ENCODE measurements at regions not wholly inside any gene's neighbourhood (a gene's known extent, or its start where the extent isn't known, plus 50 kb on each side); places are given as distances from the start of the nearest gene placed in this dataset.

DNA sequence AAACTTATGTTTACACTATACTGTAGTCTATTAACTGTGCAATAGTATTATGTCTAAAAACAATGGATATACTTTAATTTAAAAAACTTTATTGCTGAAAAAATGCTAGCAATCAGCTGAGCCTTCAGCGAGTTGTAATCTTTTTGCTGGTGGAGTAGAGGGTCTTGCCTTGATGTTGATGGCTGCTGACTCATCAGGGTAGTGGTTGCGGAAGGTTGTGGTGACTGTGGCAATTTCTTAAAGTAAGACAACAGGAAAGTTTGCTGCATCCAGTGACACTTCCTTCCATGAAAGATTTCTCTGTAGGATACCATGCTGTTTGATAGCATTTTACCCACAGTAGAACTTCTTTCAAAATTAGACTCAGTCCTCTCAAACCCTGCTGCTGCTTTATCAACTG lies 234.7 kb upstream of the CSF3R start:
- no peak for DNase-seq

DNA sequence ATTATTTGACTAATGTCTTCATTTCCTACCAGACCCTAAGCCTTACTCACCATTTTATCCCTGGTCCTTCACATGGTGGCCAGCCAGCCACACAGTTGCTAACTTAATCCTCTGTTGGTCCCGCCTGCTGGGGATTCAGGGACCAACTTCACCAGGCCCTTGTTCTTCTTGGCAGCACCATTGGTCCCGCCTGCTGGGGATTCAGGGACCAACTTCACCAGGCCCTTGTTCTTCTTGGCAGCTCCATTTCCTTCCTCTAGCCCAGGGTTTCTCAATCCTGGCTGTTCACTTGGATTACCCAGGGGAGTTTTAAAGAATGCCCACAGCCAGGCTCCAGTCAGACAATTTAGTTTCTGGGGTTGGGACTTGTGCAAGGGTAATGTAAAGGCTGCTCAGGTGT lies 233.1 kb upstream of the CSF3R start:
- DNase-seq, result no peak

DNA sequence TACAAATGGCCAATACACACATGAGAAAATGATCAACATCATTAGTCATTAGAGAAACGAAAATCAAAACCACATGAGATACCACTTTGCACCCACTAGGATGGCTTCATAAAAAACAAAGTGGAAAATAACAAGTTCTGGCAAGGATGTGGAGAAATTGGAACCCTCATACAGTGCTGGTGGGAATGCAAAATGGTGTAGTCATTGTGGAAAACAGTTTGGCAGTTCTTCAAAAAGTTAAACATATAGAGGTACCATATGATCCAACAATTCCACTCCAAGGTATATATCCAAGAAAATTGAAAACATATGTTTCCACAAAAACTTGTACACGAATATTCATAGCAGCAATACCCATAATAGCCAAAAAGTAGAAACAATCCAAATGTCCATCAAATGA lies 231.6 kb upstream of the CSF3R start:
- no peak for DNase-seq

DNA sequence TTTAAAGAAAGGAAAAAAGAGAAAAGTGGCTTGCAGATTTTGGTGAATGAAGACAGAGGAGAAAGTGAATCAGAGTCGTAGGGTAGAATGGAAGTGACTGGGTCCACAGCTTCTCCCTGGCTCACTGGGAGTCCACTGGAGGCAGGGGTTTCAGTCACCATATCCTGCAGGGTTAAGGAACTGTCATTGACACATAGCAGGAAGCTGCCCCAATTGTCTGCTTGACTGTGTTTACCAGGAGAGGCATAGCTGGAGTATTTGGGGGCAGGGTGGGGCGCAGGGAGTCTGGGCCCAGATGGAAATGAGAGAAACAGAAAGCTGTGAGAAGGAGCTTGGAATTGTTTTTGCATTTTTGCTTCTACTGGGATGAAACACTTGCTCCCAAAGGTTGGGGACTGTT lies 228.8 kb upstream of the CSF3R start:
- DNase-seq, result no peak

DNA sequence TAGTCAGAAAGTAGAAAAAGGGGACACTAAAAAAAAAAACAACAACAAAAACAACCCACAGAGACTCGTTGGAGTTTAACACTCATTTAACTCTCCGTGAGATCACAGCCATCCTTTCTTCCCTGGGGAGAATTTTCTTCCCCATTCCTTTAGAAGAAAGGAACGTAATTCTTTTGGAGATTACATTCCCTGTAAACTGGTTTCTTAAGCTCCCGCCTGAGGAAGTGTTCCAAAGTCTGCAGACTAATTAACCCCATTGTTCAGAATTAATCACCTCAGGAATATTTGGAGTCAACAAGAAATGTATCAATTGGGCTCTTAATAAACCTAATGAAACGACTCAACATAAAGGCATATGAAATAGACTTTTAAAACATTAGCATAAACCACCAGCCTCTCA lies 228.2 kb upstream of the CSF3R start:
- no peak for DNase-seq

DNA sequence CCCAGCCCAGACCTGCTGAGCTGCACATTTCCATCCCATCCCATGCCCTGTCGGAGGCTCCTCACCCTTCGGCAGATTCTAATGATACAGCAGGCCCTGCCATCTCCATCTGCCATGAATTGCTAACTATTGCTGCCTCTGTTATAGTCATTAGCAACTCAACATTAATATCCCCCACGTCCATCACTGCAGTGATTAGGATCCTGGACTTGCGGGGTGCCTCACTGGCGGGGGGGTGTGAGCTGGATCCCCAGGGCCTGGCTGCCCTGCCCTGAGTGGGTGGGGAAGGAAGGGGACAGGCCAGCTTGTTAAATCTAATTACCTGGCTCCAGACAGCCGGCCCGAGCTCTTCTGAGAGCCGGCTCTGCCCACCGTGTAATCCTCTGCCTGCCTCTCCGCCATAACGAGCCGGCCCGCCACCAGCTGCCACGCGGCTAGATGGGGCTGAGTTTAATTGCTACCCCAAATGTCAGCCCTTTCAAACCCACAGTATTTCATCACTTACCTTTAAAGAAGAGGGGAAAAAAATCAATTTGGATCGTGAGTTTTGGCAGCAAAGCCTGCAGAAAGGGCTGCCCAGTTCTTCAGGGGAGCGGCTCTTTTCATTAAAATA lies 227.3 kb upstream of the CSF3R start:
- DNase-seq, result no peak

DNA sequence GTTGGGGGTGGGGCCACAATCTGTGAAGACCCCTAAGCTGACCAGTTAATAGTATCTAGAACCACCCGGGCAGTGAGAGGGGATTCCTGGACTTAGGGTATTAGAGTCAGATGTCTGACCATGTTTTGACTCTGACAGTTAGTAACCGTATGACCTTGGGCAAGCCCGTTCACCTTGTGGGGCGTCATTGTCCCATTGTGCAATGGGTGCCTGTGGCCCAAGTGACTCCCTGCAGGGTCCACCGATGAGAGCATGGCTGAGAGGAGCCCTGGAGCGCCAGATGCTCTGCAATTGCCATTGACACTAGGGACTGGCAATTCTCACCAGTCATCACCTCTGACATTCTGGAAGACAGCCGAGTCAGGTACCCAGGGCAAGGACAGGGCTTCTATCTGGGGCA lies 225.9 kb upstream of the CSF3R start:
- DNase-seq, result no peak

DNA sequence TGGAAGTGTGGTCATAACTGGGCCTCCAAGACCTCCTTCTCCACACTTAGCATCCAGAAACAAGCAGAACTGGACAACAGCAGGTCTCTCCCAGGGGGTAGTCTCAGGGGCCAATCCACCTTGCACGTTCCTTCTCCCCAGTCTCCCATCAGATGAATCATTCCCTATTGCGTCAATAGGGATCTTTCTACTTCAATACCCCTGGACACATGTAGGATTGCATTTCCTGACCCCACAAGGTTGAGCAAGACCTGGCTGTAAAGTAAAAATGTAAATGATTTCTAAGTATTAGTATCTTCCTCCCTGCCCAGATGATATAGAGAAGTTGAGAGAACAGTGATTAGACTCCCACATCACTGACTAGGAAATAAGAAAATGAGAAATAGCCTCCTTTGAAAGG lies 224.5 kb upstream of the CSF3R start:
- DNase-seq, result no peak

DNA sequence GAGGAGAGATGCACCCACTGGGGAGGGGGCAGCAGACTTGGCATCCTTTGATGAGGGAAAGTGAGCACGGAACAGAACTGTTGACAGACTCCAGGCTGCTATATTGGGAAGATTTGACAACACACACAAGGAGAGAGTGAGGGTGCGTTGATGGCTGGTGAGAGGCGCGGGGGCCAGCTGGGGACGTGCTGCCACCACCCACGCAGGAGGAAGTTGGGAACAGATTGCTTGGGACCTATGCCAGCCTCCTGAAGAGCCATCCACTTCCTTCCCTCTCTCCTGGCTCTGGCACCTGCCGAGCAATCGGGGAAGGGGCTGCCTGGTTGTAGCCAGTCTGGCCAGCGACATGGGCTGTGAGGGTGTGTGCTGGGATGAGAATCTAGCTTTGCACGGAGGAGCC lies 223.7 kb upstream of the CSF3R start:
- DNase-seq, result no peak

DNA sequence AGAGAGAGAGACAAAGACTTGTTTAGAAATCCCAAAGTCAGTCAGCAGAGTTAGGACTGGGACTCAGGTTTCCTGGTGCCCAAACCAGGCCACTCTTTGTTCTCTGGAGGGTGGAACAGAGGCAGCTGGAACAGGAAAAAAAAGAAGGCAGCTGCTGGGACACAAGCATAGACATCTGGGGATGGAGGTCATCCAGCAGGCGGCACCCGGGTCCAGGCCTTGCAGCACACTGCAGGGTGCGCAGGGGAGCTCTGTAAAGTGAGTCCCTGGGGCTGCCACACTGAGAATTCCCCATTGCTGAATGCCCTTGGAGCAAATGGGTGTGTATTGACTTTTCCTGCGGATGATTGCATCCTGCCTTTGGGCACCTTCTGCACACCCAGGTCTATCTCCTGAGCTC lies 222.9 kb upstream of the CSF3R start:
- no peak for DNase-seq

DNA sequence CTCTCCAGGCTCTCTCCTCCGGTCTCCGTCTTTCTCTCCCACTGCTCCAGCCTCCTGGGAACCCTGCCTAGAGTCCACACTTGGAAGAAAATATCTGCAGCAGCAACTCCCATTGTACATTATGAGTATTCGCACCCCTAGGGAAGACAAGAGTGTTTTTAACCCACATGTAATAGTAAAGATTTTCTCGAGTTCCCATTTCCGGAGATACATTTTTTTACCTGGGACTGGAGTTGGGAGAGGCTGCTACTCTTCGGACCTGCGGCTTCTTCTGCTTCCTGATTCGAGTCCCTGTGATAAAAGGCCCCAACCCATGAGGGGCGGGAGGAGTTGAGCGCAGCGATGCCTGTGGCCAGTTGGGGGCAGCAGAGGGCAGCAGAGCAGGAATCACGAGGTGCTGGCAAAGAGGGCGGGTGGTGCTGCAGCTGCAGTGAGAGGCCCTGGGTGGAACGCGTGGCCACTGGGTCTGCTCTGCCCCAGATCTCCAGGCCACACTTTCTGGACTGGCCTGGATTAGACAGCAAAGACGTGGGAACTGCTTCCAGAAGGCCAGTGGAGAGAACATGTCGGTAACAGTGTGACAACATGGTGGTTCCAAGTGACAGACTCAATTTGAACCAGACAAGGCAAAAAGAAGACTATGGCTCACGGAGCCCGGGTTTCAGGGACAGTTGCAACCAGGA lies 221.0 kb upstream of the CSF3R start:
- peak; percentile 26 for DNase-seq

DNA sequence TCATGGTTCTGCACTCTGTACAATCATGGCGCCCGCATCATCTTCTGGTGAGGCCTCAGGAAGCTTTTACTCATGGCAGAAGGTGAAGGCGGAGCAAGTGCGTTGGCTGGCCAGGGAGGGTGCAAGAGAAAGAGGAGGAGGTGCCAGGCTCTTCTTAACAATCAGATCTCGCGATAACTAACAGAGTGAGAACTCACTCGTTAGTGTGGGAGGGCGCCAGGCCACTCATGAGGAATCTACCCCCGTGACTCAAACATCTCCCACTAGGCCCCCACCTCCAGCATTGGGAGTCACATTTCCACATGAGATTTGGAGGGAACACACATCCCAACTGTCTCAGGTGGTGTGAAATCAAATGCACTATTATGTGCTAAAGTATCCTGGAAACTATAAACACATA lies 220.2 kb upstream of the CSF3R start:
- DNase-seq, result no peak

DNA sequence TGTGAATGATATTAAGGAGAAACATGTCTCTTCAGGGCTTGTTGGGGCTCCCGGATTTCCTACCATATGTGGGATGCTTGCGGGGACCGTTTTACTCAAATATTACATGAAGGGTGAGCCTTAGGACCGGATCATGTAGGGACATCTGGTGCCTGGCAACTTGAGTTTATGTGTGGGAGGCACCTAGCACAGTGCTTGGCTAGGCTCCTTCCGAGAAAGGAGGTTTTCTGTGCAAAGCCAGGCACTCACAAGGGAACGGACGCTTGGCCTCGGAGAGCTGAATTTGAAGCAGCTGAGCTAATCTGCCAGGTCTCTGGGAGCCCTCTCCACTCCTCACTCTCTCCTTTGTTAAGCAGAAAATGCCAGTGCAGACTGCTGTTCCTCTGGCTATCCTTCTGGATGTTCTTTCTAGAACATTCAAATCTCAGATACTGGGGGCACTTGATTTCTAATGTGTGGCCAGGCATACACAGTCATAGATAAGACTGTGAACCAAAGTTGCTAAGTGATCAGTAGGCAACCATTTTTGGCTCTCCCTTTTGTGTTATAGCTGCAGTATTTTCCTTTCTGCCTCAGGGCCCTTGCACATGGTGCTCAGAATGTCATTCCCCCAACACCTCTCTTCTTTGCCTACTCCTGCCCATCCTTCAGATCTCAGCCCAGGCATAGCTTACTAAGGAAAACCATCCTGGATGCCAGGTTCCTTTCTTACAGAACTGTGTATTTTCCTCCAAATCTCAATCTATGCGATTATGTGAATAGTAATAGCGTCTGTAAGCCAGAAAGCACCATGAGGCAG lies 216.6 kb upstream of the CSF3R start:
- no peak for DNase-seq

DNA sequence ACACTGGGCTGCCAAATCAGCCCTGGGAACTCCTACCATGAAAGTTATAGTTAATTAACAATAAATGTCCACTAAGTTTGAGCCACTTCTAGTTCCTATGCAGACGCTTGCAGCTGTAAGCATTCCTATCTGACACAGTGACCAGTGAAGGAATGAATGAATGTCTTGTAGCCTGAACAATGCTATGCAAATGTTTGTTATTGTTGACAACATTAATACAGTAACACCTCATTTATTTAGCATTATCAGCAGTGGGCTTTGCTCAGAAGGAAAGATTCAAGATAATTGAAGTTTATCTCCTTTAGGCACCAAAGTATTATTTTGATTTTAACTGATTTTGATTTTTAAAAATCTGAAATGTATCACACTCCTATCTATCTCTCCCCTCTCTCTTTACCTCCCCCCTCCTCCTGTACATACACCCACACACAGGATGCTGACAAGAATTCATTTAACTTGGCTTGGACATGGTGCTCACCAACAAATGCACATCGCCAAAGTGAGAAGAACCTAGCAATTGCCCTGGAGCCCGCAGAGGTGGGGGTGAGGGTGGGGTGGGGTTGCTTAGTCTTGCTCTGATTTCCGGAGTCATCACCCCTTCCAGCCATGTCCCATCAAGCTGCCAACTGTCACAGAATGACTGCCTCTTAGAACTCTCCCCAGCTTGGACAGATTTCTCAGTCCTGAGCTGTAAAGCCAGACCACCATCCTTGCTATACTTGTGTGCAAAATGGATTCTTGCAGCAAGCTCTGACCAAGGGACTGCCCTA lies 215.3 kb upstream of the CSF3R start:
- DNase-seq, result no peak

DNA sequence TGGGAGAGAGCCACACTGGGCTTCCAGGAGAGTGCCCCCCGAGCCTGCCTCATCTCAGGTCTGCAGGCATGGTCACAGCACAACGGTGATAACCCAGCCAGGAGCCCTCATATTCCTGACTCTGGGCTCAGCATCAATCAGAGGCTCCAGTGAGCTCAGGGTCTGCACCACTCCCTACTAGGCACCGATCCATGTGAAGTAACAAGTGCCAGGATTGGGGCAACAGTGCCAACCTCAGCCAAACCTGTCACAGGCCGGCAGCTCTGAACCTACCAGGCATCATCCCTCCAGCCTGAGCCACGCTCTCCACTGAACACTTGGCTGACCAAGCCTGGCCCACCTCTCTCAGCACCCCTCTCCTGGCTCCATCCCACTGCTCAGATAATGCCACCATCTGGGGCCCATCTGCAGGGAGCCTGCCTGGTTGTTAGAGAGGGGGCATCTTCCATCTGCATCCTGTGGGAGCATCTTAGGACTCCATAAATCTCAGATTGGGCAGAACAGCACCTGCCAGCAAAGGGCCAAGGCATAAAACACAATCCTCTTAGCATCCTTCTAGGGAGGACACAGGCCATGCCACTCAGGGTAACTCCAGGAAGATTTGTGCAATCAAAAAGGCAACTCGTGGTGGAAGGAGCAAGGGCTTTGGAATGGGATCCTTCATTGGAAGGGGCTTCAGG lies 213.7 kb upstream of the CSF3R start:
- DNase-seq, result no peak

DNA sequence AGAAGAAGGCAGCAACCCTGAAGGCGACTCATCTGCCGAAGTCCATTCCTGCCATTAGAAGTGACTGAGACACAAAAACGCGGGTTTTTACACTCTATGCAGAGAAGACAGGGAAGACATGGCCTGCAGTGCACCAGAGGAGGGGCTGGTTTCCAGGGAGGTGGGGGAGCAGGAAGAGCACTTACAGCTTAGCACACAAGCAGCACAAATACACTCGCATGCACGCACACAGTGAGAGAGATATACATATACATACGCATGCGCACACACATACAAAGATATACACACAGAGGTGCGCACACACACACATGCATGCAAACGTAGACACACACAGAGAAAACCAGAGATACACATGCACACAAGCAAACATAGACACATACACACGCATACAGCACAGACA lies 210.9 kb upstream of the CSF3R start:
- DNase-seq, result no peak

DNA sequence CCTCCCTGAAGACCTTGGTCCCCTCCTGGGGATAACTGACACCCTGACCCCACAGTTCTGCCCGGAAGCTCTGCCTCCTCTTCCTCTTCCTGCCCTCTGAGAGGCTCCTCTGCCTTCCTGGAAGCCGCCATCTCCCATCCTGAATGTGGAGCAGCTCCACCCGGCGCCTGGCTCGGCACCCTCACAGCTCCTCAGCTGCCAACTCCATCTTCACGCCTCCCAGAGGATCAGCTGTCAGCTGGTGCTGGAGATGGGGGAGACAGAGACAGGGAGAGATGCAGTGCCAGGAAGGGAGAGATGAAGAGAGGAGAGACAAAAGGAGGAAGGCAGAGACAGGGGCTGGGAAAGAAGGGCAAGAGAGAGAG lies 210.4 kb upstream of the CSF3R start:
- no peak for DNase-seq

DNA sequence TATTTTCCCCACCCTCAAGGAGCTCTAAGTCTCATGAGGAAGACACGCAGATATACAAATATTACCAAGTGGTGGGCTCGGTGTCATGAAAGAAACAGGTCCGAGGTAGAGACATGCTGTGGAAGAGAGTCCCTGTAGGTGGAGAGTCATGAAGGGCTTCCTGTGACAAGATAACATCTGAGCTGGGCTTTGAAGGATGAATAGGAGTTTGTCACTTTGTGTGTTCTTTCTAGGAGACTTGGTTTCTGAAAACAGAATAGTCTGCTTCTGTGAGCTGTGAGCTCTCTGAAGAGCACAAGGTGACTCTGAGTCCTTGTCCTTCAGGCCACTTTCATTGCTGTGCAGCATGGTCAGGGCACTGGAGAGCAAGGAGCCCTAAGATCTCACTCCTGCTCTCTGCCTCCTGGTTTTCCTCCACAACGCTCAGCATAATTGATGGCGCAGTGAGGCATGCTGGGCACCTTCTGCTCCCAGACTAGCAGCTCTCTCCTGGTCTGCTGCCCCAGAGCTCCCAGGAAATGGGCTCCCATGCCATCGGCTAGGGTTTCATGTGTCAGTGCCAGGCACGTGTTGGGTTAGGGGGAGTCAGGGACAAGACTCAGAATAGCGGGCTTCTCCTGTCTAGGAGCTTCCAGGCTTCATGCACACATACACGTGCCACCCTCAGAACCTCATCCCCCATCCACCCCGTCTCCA lies 209.9 kb upstream of the CSF3R start:
- no peak for DNase-seq

DNA sequence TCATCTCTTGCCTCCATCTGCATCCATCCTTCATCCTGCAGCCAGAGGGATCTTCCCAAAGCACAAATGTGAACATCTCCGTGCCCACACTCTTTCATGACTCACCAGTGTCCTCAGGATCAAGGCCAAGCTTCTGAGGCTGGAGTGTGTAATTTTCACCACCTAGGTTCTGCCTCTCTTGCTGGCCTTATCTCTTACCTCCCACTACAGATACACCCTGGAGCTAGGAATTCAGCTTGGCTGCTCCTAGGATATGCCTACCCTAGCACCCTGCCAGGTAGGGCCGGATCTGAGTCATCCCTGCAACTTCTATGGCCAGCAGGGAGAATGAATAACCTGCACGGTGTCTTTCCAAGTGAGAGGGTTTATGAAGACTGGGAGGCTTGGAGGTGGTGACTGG lies 208.7 kb upstream of the CSF3R start:
- no peak for DNase-seq

DNA sequence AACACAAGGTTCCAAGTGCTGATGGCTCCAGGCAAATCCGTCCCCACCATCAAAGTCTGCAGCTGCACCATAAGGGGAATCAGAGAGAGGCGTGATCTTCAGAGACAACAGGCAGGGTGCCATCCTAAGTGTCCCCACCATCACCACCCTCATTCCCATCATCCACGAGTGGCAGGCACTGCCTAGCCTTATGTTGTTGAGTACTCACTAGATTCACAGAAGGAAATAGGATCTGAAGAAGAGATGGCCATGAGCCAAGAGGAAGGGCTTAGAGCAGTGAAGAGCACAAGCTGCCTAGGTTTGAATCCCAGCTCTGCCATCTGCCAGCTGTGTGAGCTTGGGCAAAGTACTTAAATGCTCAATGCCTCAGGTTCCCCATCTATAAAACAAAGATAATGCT lies 207.3 kb upstream of the CSF3R start:
- no peak for DNase-seq

DNA sequence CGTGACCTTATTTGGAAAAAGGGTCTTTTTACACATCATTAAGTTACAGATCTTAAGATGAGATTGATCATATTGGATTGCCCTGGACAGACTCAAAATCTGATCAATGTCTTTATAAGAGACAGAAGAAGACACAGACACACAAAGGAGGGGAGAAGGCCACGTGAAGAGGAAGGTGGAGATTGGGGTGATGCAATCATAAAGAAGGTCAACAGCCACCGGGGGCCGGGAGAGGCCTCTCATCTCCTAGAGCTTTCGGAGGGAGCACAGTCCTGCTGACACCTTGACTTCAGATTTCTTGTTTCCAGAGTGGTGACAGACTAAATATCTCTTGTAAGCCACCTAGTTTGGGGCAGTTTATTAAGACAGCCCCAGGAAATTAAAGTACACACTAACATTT lies 204.6 kb upstream of the CSF3R start:
- DNase-seq, result no peak

DNA sequence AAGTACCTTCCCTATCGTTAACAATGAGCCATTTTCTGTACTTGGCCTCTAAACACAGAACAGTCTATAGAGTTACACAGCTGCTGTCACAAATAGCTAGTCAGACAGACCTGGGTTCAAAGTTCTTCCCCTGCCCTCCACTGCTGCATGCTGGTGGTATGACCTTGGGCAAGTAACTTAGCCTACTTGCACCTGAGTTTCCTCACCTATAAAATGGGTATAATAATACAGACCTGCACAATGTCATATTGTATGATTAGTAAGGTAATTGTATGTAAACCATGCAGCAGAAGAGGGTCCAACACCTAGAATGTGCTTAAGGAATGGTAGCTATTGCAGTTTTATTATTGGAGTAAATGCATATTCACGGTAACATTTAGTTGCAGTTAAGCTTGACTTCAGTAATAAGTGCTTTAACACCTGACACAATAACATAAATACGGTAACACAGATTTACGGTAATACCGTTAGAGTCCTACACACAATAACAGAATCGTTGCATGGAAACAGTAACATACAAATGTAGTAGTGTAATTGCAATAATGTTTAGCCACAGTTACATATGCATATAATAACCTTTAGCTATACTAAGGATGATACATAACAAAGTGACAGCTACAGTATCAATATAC lies 193.3 kb upstream of the CSF3R start:
- no peak for DNase-seq

All from activated T-cell treated with anti-CD3 and anti-CD28 coated beads for 4 hours (primary cell).